A673 (cell line): ENCODE measurements at regions not wholly inside any gene's neighbourhood (a gene's known extent, or its start where the extent isn't known, plus 50 kb on each side); places are given as distances from the start of the nearest gene placed in this dataset.
"Not testable (repeated sequence)": the region's sequence is repeated elsewhere in the genome, so short reads cannot be mapped to it uniquely, and the experiment has no call there.

Source experiments
- BruUV-seq: library from RNA; stranded (reverse); fragments of 400-500 nt; replicated peaks from 2 replicates; lab custom pipeline; 2021; lab: Mats Ljungman, UMichigan
- CTCF ChIA-PET: fragments of 300-600 bp; sonication (Branson Sonifier 250); formaldehyde crosslinking; loops from one replicate; lab custom pipeline; 2022; ENCODE audit warnings: antibody characterized with exemption; lab: Charles Lee
- POLR2A ChIA-PET: fragments of 300-600 bp; sonication (Branson Sonifier 250); formaldehyde crosslinking; loops from one replicate; lab custom pipeline; 2022; ENCODE audit warnings: antibody characterized with exemption; ENCODE audit not compliant: low non-redundant PET; lab: Charles Lee
- DNase-seq: peaks from one replicate; pipeline ENCODE4 v3.0.0-alpha.2; 2015; ENCODE audit warnings: low spot score
- H3K27ac ChIP-seq: fragments of 200-600 bp; sonication (generic); 2 replicates; pipeline ENCODE4 v1.5.1; 2016; ENCODE audit warnings: mixed run types, low read depth, mild to moderate bottlenecking, mixed read lengths, antibody characterized with exemption, low read length; ENCODE audit not compliant: poor library complexity, severe bottlenecking
- H3K27me3 ChIP-seq: fragments of 200-600 bp; sonication (generic); replicated peaks from 2 replicates; pipeline ENCODE4 v1.6.1; 2017; ENCODE audit warnings: mixed run types, low read depth, mild to moderate bottlenecking, mixed read lengths, antibody characterized with exemption, low read length; ENCODE audit not compliant: insufficient read depth, poor library complexity
- H3K36me3 ChIP-seq: fragments of 200-600 bp; sonication (generic); 2 replicates; pipeline ENCODE4 v1.6.1; 2016; ENCODE audit warnings: mixed run types, mild to moderate bottlenecking, mixed read lengths, antibody characterized with exemption, low read length; ENCODE audit not compliant: insufficient read depth, poor library complexity, severe bottlenecking
- H3K4me1 ChIP-seq: fragments of 200-600 bp; sonication (generic); 2 replicates; pipeline ENCODE4 v1.6.1; 2017; ENCODE audit warnings: mixed run types, mild to moderate bottlenecking, mixed read lengths, antibody characterized with exemption, low read length; ENCODE audit not compliant: insufficient read depth, poor library complexity, severe bottlenecking
- H3K4me3 ChIP-seq: fragments of 200-600 bp; sonication (generic); 2 replicates; pipeline ENCODE4 v1.5.1; 2016; ENCODE audit warnings: low read depth, mixed run types, mild to moderate bottlenecking, mixed read lengths, low read length; ENCODE audit not compliant: poor library complexity, severe bottlenecking
- H3K9me3 ChIP-seq: fragments of 200-600 bp; sonication (generic); 2 replicates; pipeline ENCODE4 v1.6.1; 2016; ENCODE audit warnings: mixed run types, low read depth, mild to moderate bottlenecking, mixed read lengths, antibody characterized with exemption, low read length; ENCODE audit not compliant: poor library complexity, severe bottlenecking
- CTCF ChIP-seq: fragments of 300-800, 200-600 bp; sonication (generic); conservative IDR thresholded peaks from 2 replicates; pipeline ENCODE4 v1.5.1; 2017; ENCODE audit warnings: low read depth, mild to moderate bottlenecking, antibody characterized with exemption, low read length, moderate library complexity, mixed read lengths
- EZH2 ChIP-seq: fragments of 200-600 bp; sonication (generic); IDR thresholded peaks from 2 replicates; pipeline ENCODE4 v1.6.1; 2017; ENCODE audit warnings: borderline replicate concordance, low read depth, mild to moderate bottlenecking, mixed read lengths, antibody characterized with exemption, low read length; ENCODE audit not compliant: poor library complexity, severe bottlenecking
- intact Hi-C: fragments of 100-400 bp; cut with micrococcal nuclease; formaldehyde crosslinking; loops from one replicate; pipeline ENCODE4 v1.10.0; 2022; ENCODE audit not compliant: unreplicated experiment

GRCh38 chr15:60283936-60284335, 113.8 kb downstream of the ANXA2 start:
- H3K36me3 ChIP-seq = no peaks in the 10 kb centered on the region
- no peak overlapping the region for H3K4me3 ChIP-seq
- peaks cover 64% of the 10 kb centered on the region for H3K27me3 ChIP-seq
- no TSS peak for BruUV-seq
- H3K27ac ChIP-seq = no peak overlapping the region
- intact Hi-C loops = no loop called here
- H3K9me3 ChIP-seq = no peaks in the 10 kb centered on the region
- CTCF ChIA-PET = no interaction called here
- DNase-seq = no peak
- POLR2A ChIA-PET = no interaction called here
- no peaks in the 10 kb centered on the region for H3K4me1 ChIP-seq
- TF ChIP-seq EZH2 (no peak), CTCF (no peak)

- H3K27ac ChIP-seq, H3K36me3 ChIP-seq, CTCF ChIA-PET, H3K4me1 ChIP-seq, DNase-seq, BruUV-seq, POLR2A ChIA-PET, intact Hi-C loops, H3K27me3 ChIP-seq, H3K9me3 ChIP-seq, H3K4me3 ChIP-seq: not testable (repeated sequence)
These were observed 101.9 kb downstream of the ANXA2 start for GRCh38 chr15:60295901-60296300.

- H3K36me3 ChIP-seq = no peaks in the 10 kb centered on the region
- CTCF ChIA-PET = no interaction called here
- POLR2A ChIA-PET = no interaction called here
- no peak for DNase-seq
- intact Hi-C loops = no loop called here
- no peak for TF ChIP-seq EZH2
- no peak for TF ChIP-seq CTCF
- H3K27me3 ChIP-seq = no peaks in the 10 kb centered on the region
- no peak overlapping the region for H3K4me3 ChIP-seq
- no peaks in the 10 kb centered on the region for H3K9me3 ChIP-seq
- no peak overlapping the region for H3K27ac ChIP-seq
- H3K4me1 ChIP-seq = peaks cover 8% of the 10 kb centered on the region
- BruUV-seq = no TSS peak
These were observed 100.7 kb downstream of the ANXA2 start for GRCh38 chr15:60297047-60297446.
